ENCODE measurements at regions not wholly inside any gene's neighbourhood (a gene's known extent, or its start where the extent isn't known, plus 50 kb on each side); places are given as distances from the start of the nearest gene placed in this dataset.

GRCh38 chr6:25172819-25173218 is 106.4 kb upstream of the CARMIL1 start:
- no peak overlapping the region for H3K4me3 ChIP-seq
- peak overlapping the region; percentile 57 for H3K27ac ChIP-seq
- DNase-seq (ENCODE audit: low spot score in 2 of 2), result no peak
- no peaks in the 10 kb centered on the region for H3K27me3 ChIP-seq
- H3K36me3 ChIP-seq, result no peaks in the 10 kb centered on the region
- no peak for TF ChIP-seq POLR2AphosphoS5 (IDR thresholded peaks at IDR 0.05)
- no peak for TF ChIP-seq EP300 (IDR thresholded peaks at IDR 0.05)
- no peak for TF ChIP-seq POLR2A (IDR thresholded peaks at IDR 0.05)
- TF ChIP-seq, protein P1, sequence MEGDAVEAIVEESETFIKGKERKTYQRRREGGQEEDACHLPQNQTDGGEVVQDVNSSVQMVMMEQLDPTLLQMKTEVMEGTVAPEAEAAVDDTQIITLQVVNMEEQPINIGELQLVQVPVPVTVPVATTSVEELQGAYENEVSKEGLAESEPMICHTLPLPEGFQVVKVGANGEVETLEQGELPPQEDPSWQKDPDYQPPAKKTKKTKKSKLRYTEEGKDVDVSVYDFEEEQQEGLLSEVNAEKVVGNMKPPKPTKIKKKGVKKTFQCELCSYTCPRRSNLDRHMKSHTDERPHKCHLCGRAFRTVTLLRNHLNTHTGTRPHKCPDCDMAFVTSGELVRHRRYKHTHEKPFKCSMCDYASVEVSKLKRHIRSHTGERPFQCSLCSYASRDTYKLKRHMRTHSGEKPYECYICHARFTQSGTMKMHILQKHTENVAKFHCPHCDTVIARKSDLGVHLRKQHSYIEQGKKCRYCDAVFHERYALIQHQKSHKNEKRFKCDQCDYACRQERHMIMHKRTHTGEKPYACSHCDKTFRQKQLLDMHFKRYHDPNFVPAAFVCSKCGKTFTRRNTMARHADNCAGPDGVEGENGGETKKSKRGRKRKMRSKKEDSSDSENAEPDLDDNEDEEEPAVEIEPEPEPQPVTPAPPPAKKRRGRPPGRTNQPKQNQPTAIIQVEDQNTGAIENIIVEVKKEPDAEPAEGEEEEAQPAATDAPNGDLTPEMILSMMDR (IDR thresholded peaks at IDR 0.05), result no peak
- H3K4me1 ChIP-seq, result peaks cover 68% of the 10 kb centered on the region
- 38% methylated on average over 3 of the region's 3 CpGs for WGBS
- no peaks in the 10 kb centered on the region for H3K9me3 ChIP-seq

GRCh38 chr6:25173246-25173645 is 105.9 kb upstream of the CARMIL1 start:
- H3K36me3 ChIP-seq, result no peaks in the 10 kb centered on the region
- peak overlapping the region; percentile 57 for H3K27ac ChIP-seq
- no peaks in the 10 kb centered on the region for H3K9me3 ChIP-seq
- no peak for DNase-seq (ENCODE audit: low spot score in 2 of 2)
- H3K27me3 ChIP-seq, result no peaks in the 10 kb centered on the region
- 67% methylated on average over 1 of the region's 1 CpG for WGBS
- TF ChIP-seq, protein P1 (IDR thresholded peaks at IDR 0.05), result no peak
- no peak for TF ChIP-seq POLR2A (IDR thresholded peaks at IDR 0.05)
- TF ChIP-seq EP300 (IDR thresholded peaks at IDR 0.05), result no peak
- no peak for TF ChIP-seq POLR2AphosphoS5 (IDR thresholded peaks at IDR 0.05)
- H3K4me1 ChIP-seq, result peaks cover 64% of the 10 kb centered on the region
- H3K4me3 ChIP-seq, result no peak overlapping the region

DNA sequence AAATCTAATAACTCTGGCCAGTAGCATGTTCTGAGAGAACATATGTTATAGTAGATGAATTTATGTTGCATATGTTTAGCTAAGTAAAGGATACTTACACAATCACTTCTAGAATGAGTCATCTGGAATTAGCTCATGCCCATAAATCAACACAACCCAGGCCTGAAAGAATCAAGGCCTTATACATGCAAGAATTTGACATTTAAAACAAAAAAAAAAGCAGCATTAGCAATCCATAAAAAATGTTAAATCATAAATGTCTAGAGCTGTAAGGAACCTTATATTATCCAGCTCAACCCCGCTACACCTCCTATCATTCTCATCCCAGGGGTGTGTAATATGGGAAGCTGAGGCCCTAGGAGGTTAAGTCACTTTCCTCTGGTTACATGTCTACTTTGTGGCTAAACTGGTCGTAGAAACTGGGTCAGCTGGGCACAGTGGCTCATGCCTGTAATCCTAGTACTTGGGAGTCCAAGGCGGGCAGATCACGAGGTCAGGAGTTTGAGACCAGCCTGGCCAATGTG is 105.2 kb upstream of the CARMIL1 start:
- no peaks in the 10 kb centered on the region for H3K9me3 ChIP-seq
- TF ChIP-seq EP300 (IDR thresholded peaks at IDR 0.05) (no peak), POLR2AphosphoS5 (IDR thresholded peaks at IDR 0.05) (no peak), POLR2A (IDR thresholded peaks at IDR 0.05) (no peak)
- TF ChIP-seq, protein P1 (IDR thresholded peaks at IDR 0.05), result no peak
- H3K4me1 ChIP-seq, result peaks cover 64% of the 10 kb centered on the region
- H3K4me3 ChIP-seq, result no peak overlapping the region
- no peaks in the 10 kb centered on the region for H3K36me3 ChIP-seq
- H3K27ac ChIP-seq, result peak overlapping the region; percentile 57
- WGBS, result 56% methylated on average over 4 of the region's 4 CpGs
- H3K27me3 ChIP-seq, result no peaks in the 10 kb centered on the region
- no peak for DNase-seq (ENCODE audit: low spot score in 2 of 2)

DNA sequence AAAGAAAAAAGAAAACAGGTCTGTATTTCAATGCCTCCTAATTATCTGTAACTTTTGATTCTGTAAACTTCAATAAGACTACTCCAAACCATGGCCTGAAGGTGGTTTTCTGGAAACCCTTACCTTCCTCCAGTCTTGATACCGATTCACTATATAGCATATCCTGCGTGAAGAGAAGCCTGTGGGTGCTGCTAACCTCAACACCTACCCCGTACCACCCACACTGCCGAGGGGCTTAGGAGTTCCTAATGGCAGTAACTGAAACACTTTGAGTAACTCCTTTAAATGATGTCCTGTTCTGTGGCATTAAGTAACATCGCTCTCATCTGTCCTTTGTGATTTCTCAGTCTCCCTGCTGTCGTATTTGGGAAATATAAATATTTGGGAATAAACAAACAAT is 104.5 kb upstream of the CARMIL1 start:
- Histone ChIP-seq H3K27me3 (no peaks in the 10 kb centered on the region), H3K27ac (peak overlapping the region; percentile 57), H3K4me3 (no peak overlapping the region), H3K36me3 (no peaks in the 10 kb centered on the region), H3K4me1 (peaks cover 60% of the 10 kb centered on the region), H3K9me3 (no peaks in the 10 kb centered on the region)
- 92% methylated on average over 6 of the region's 6 CpGs for WGBS
- no peak for DNase-seq (ENCODE audit: low spot score in 2 of 2)
- TF ChIP-seq POLR2A (IDR thresholded peaks at IDR 0.05) (no peak), EP300 (IDR thresholded peaks at IDR 0.05) (no peak), POLR2AphosphoS5 (IDR thresholded peaks at IDR 0.05) (no peak)
- TF ChIP-seq, protein P1 (IDR thresholded peaks at IDR 0.05), result no peak

DNA sequence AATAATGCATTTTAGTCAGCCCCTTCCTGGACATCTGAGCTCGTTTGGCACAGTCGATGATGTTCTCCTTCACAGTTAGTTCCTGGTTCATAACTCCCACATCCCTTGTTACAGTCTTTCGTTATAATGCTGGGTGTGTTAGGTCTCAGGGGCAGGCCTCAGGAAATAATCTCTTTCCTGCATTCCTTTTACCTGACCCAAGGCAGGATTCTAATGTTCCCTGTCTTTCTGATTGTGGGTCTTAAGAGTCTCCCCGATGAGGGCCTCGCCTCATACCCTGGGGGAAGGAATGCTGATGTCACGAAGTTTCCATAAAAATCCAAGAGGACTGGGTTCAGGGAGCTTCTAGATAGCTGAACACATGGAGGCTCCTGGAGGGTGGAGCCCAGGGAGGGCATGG is 104.0 kb upstream of the CARMIL1 start:
- Histone ChIP-seq H3K27ac (peak overlapping the region; percentile 32), H3K4me3 (no peak overlapping the region), H3K9me3 (no peaks in the 10 kb centered on the region), H3K36me3 (no peaks in the 10 kb centered on the region), H3K4me1 (peaks cover 56% of the 10 kb centered on the region), H3K27me3 (no peaks in the 10 kb centered on the region)
- WGBS, result 35% methylated on average over 6 of the region's 6 CpGs
- no peak for TF ChIP-seq POLR2A (IDR thresholded peaks at IDR 0.05)
- TF ChIP-seq EP300 (IDR thresholded peaks at IDR 0.05), result no peak
- TF ChIP-seq POLR2AphosphoS5 (IDR thresholded peaks at IDR 0.05), result no peak
- TF ChIP-seq, protein P1 (IDR thresholded peaks at IDR 0.05), result no peak
- no peak for DNase-seq (ENCODE audit: low spot score in 2 of 2)
